HepG2 (cell line): ENCODE measurements at regions not wholly inside any gene's neighbourhood (a gene's known extent, or its start where the extent isn't known, plus 50 kb on each side); places are given as distances from the start of the nearest gene placed in this dataset.

ENCODE experiments used
- ATAC-seq: fragments of 200-7000 bp; cut with Tn5 transposase; 3 replicates; pipeline ENCODE4 v1.9.1; 2020; ENCODE audit warnings: mild to moderate bottlenecking, moderate library complexity
- BruUV-seq: library from RNA; stranded (reverse); fragments of 400-500 nt; replicated peaks from 2 replicates; lab custom pipeline; 2021; lab: Mats Ljungman, UMichigan
- CTCF ChIA-PET: fragments of 300-600 bp; formaldehyde crosslinking; extraction: SDS; loops from one replicate; lab custom pipeline; 2021; ENCODE audit warnings: low total read pairs, inconsistent platforms, low intra/inter-chr PET ratio; lab: Yijun Ruan, JAX
- POLR2A ChIA-PET: fragments of 350-600 bp; sonication (Branson Sonifier 250); formaldehyde crosslinking; loops from one replicate; lab custom pipeline; 2020; ENCODE audit warnings: antibody characterized with exemption, inconsistent platforms; lab: Yijun Ruan, JAX
- DNase-seq: peaks from one replicate; pipeline ENCODE4 v3.0.0-alpha.2; 2015; ENCODE audit warnings: low spot score
- FAIRE-seq: peaks from 3 replicates; lab custom pipeline; 2011; peaks lifted over from hg19 to GRCh38; lab: Jason Lieb, UNC
- H2AFZ ChIP-seq: one replicate; pipeline ENCODE4 v1.6.1; 2011; ENCODE audit warnings: low read length, inconsistent platforms
- H3K27ac ChIP-seq: fragments of 300-600 bp; 3 replicates; pipeline ENCODE4 v1.8.0; 2011; ENCODE audit warnings: mixed run types, mild to moderate bottlenecking, mixed read lengths, low read length, inconsistent platforms; ENCODE audit not compliant: insufficient read depth; ENCODE audit errors: extremely low read length
- H3K27me3 ChIP-seq, 2 experiments: fragments of 200-600 bp in 1 of 2; 2 replicates in 1 of 2; 3 replicates in 1 of 2; pipeline versions ENCODE4 v1.6.0 to v1.8.0; 2011; ENCODE audit warnings: low read length in 2 of 2, mild to moderate bottlenecking in 2 of 2, moderate library complexity in 2 of 2, inconsistent platforms in 1 of 2; ENCODE audit not compliant: insufficient read depth in 2 of 2, control insufficient read depth in 1 of 2
- H3K36me3 ChIP-seq, 2 experiments: fragments of 200-600 bp in 1 of 2; replicated peaks in 1 of 2; 2 replicates in 1 of 2; 3 replicates in 1 of 2; pipeline versions ENCODE4 v1.5.1 to v1.8.0; 2011; ENCODE audit warnings: low read length in 2 of 2, inconsistent platforms in 1 of 2; ENCODE audit not compliant: insufficient read depth in 2 of 2, control insufficient read depth in 1 of 2
- H3K4me1 ChIP-seq: 2 replicates; pipeline ENCODE4 v1.5.1; 2012; ENCODE audit warnings: low read length, inconsistent platforms; ENCODE audit not compliant: insufficient read depth
- H3K4me2 ChIP-seq: 2 replicates; pipeline ENCODE4 v1.6.0; 2011; ENCODE audit warnings: low read depth, low read length, inconsistent platforms
- H3K4me3 ChIP-seq, 3 experiments: fragments of 200-600 bp in 1 of 3; sonication (generic), shearing (Covaris generic) in 1 of 3; replicated peaks in 1 of 3; 2 replicates each; pipeline ENCODE4 v1.5.1; 2011 to 2016; ENCODE audit warnings: low read length in 3 of 3, inconsistent platforms in 2 of 3, low read depth in 2 of 3, mild to moderate bottlenecking in 2 of 3, control low read depth in 1 of 3, mixed read lengths in 1 of 3; ENCODE audit not compliant: insufficient read depth in 1 of 3
- H3K79me2 ChIP-seq: one replicate; pipeline ENCODE4 v1.6.1; 2011; ENCODE audit warnings: low read length, inconsistent platforms; ENCODE audit not compliant: insufficient read depth
- H3K9ac ChIP-seq: 2 replicates; pipeline ENCODE4 v1.6.0; 2011; ENCODE audit warnings: mild to moderate bottlenecking, low read depth, low read length, inconsistent platforms; ENCODE audit not compliant: insufficient read depth
- H3K9me3 ChIP-seq: 2 replicates; pipeline ENCODE4 v1.5.1; 2012; ENCODE audit warnings: mild to moderate bottlenecking, low read length
- H4K20me1 ChIP-seq: 2 replicates; pipeline ENCODE4 v1.6.0; 2011; ENCODE audit warnings: inconsistent platforms, mild to moderate bottlenecking, low read length, moderate library complexity; ENCODE audit not compliant: insufficient read depth
- ARNT ChIP-seq: fragments of 450-650 bp; IDR thresholded peaks from 2 replicates; pipeline ENCODE4 v1.6.1; 2017
- CREB1 ChIP-seq, 2 experiments: fragments of 450-650 bp in 1 of 2; IDR thresholded peaks; 2 replicates each; pipeline ENCODE4 v1.6.1; 2016 to 2017; ENCODE audit warnings: control low read depth in 1 of 2, mild to moderate bottlenecking in 1 of 2, missing compliant biosample characterization in 1 of 2, missing genetic modification characterization in 1 of 2
- MNT ChIP-seq: fragments of 450-650 bp; IDR thresholded peaks from 2 replicates; pipeline ENCODE4 v1.6.1; 2016
- NFE2L2 ChIP-seq: fragments of 150-350 bp; IDR thresholded peaks from 2 replicates; pipeline ENCODE4 v1.6.1; 2014; ENCODE audit warnings: low read length
- NKX3-1 ChIP-seq: sonication (generic); formaldehyde crosslinking; IDR thresholded peaks from 2 replicates; pipeline ENCODE4 v1.5.0; 2020; ENCODE audit warnings: missing genetic modification reagents
- WGBS: methylation state at CpG from one replicate; pipeline ENCODE4 v1.1.6; 2017; ENCODE audit warnings: low lambda C conversion rate; 5-methylcytosine and 5-hydroxymethylcytosine counted together
- in situ Hi-C: cut with HindIII; loops from 2 replicates; pipeline ENCODE4 v1.10.0; 2017; ENCODE audit warnings: low pct_unique_long_range_greater_than_20kb; ENCODE audit not compliant: extremely low pct_ligation_motif_present
- intact Hi-C: fragments of 100-400 bp; cut with micrococcal nuclease; formaldehyde crosslinking; loops from one replicate; pipeline ENCODE4 v1.10.0; 2022; ENCODE audit not compliant: unreplicated experiment
- TF ChIP-seq, protein P1 (sequence below): sonication (generic); formaldehyde crosslinking; IDR thresholded peaks from 2 replicates; pipeline ENCODE4 v1.4.0; 2020; ENCODE audit warnings: missing genetic modification reagents, borderline replicate concordance

GRCh38 chr13:19056984-19057490 lies 124.6 kb downstream of the TUBA3C start:
- ATAC-seq (no peak), FAIRE-seq (no peak), DNase-seq (no peak)
- no peaks in the 10 kb centered on the region for H3K4me1 ChIP-seq
- H3K36me3 ChIP-seq, result no peaks in the 10 kb centered on the region
- H3K4me3 ChIP-seq, result no peak overlapping the region
- H3K79me2 ChIP-seq, result no peaks in the 10 kb centered on the region
- H3K9me3 ChIP-seq, result no peaks in the 10 kb centered on the region; the same call in 1 of the 2 replicates
- CTCF ChIA-PET, result no interaction called here
- no peaks in the 10 kb centered on the region for H4K20me1 ChIP-seq
- no peaks in the 10 kb centered on the region; a peak in 1 of 5 replicates for H3K27me3 ChIP-seq
- H2AFZ ChIP-seq, result no peak overlapping the region
- WGBS, result 8% methylated on average over 4 of the region's 12 CpGs
- H3K9ac ChIP-seq, result no peak overlapping the region
- TF ChIP-seq, protein P1, sequence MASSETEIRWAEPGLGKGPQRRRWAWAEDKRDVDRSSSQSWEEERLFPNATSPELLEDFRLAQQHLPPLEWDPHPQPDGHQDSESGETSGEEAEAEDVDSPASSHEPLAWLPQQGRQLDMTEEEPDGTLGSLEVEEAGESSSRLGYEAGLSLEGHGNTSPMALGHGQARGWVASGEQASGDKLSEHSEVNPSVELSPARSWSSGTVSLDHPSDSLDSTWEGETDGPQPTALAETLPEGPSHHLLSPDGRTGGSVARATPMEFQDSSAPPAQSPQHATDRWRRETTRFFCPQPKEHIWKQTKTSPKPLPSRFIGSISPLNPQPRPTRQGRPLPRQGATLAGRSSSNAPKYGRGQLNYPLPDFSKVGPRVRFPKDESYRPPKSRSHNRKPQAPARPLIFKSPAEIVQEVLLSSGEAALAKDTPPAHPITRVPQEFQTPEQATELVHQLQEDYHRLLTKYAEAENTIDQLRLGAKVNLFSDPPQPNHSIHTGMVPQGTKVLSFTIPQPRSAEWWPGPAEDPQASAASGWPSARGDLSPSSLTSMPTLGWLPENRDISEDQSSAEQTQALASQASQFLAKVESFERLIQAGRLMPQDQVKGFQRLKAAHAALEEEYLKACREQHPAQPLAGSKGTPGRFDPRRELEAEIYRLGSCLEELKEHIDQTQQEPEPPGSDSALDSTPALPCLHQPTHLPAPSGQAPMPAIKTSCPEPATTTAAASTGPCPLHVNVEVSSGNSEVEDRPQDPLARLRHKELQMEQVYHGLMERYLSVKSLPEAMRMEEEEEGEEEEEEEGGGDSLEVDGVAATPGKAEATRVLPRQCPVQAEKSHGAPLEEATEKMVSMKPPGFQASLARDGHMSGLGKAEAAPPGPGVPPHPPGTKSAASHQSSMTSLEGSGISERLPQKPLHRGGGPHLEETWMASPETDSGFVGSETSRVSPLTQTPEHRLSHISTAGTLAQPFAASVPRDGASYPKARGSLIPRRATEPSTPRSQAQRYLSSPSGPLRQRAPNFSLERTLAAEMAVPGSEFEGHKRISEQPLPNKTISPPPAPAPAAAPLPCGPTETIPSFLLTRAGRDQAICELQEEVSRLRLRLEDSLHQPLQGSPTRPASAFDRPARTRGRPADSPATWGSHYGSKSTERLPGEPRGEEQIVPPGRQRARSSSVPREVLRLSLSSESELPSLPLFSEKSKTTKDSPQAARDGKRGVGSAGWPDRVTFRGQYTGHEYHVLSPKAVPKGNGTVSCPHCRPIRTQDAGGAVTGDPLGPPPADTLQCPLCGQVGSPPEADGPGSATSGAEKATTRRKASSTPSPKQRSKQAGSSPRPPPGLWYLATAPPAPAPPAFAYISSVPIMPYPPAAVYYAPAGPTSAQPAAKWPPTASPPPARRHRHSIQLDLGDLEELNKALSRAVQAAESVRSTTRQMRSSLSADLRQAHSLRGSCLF (CRISPR knock-in tag), result no peak
- no peak for TF ChIP-seq ARNT
- TF ChIP-seq NKX3-1 (CRISPR knock-in tag), result no peak
- TF ChIP-seq CREB1 (IDR thresholded peaks at IDR 0.05), result no peak
- no peak for TF ChIP-seq CREB1 (CRISPR knock-in tag; IDR thresholded peaks at IDR 0.05)
- no peak for TF ChIP-seq NFE2L2
- no peak for TF ChIP-seq MNT
- POLR2A ChIA-PET, result no interaction called here
- in situ Hi-C loops, result no loop called here
- no peak overlapping the region for H3K27ac ChIP-seq
- no peak overlapping the region for H3K4me2 ChIP-seq
- no TSS peak for BruUV-seq
- intact Hi-C loops, result no loop called here
